CD4-positive, CD25-positive, alpha-beta regulatory T cell (primary cell): ENCODE measurements at regions not wholly inside any gene's neighbourhood (a gene's known extent, or its start where the extent isn't known, plus 50 kb on each side); places are given as distances from the start of the nearest gene placed in this dataset.
"Not testable (repeated sequence)": the region's sequence is repeated elsewhere in the genome, so short reads cannot be mapped to it uniquely, and the experiment has no call there.

Experiments
- ATAC-seq, 2 donors: fragments of 150-1000 bp; cut with Tn5 transposase; one replicate each; pipeline ENCODE4 v1.10.0; 2021; ENCODE audit warnings: low read depth in 2 of 2, moderate number of reproducible peaks in 2 of 2, moderate library complexity in 1 of 2
- DNase-seq, 3 donors: peaks; one replicate each; pipeline versions ENCODE4 v3.0.0 to v3.0.0-alpha.2; 2012 to 2022; ENCODE audit warnings: mixed read lengths in 1 of 3
- H3K27ac ChIP-seq: one replicate; pipeline ENCODE4 v1.7.0; 2013; ENCODE audit warnings: mild to moderate bottlenecking, low read length; ENCODE audit not compliant: insufficient read depth, poor library complexity, severe bottlenecking
- H3K27me3 ChIP-seq: one replicate; pipeline ENCODE4 v1.7.0; 2013; ENCODE audit warnings: low read length; ENCODE audit not compliant: control insufficient read depth, insufficient read depth
- H3K36me3 ChIP-seq: one replicate; pipeline ENCODE4 v1.7.0; 2013; ENCODE audit warnings: mild to moderate bottlenecking, low read length, moderate library complexity; ENCODE audit not compliant: control insufficient read depth, insufficient read depth
- H3K4me1 ChIP-seq: 2 replicates; pipeline ENCODE4 v1.7.0; 2013; ENCODE audit warnings: mild to moderate bottlenecking, low read length; ENCODE audit not compliant: insufficient read depth, control insufficient read depth, poor library complexity, severe bottlenecking
- H3K4me3 ChIP-seq: one replicate; pipeline ENCODE4 v1.7.0; 2013; ENCODE audit warnings: low read depth, mild to moderate bottlenecking, low read length, moderate library complexity
- H3K9me3 ChIP-seq, 2 experiments: 1 replicate in 1 of 2; 2 replicates in 1 of 2; pipeline ENCODE4 v1.7.0; 2013; ENCODE audit warnings: low read length in 2 of 2, mild to moderate bottlenecking in 1 of 2, moderate library complexity in 1 of 2; ENCODE audit not compliant: control insufficient read depth in 2 of 2
- H3K27ac Mint-ChIP-seq, 3 donors: one replicate each; pipeline ENCODE4 v1.8.0; 2020 to 2022; ENCODE audit warnings: mild to moderate bottlenecking in 3 of 3, mixed read lengths in 3 of 3, moderate library complexity in 2 of 3
- H3K27me3 Mint-ChIP-seq: one replicate; pipeline ENCODE4 v1.8.0; 2022; ENCODE audit warnings: mild to moderate bottlenecking, mixed read lengths
- H3K36me3 Mint-ChIP-seq: one replicate; pipeline ENCODE4 v1.8.0; 2020; ENCODE audit warnings: mixed read lengths
- H3K4me1 Mint-ChIP-seq, 4 donors: one replicate each; pipeline ENCODE4 v1.8.0; 2020 to 2022; ENCODE audit warnings: mixed read lengths in 4 of 4, mild to moderate bottlenecking in 1 of 4
- H3K4me3 Mint-ChIP-seq, 4 donors: one replicate each; pipeline ENCODE4 v1.8.0; 2020 to 2022; ENCODE audit warnings: mild to moderate bottlenecking in 4 of 4, mixed read lengths in 4 of 4, moderate library complexity in 3 of 4
- H3K9me3 Mint-ChIP-seq, 7 donors: one replicate each; pipeline ENCODE4 v1.8.0; 2020 to 2022; ENCODE audit warnings: mixed read lengths in 7 of 7, mild to moderate bottlenecking in 3 of 7, moderate library complexity in 2 of 7

DNA sequence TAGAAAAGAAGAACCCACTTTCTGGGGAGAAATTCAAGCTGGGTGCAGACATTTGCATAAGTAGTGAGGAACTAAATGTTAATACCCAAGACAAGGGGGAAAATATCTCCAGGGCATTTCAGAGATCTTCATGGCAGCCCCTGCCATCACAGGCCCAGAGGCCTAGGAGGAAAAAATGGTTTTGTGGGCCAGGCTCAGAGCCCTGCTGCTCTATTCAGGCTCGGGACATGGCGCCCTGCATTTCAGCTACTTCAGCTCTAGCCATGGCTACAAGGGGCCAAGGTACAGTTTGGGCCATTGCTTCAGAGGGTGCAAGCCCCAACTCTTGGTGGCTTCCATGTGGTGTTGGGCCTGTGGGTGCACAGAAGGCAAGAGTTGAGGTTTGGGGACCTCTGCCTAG, 131.1 kb upstream of the PLXNC1 start:
- Mint-ChIP-seq H3K36me3 (peaks cover 12% of the 10 kb centered on the region), H3K9me3 (peaks cover 6 to 41% (median 15%) of the 10 kb centered on the region in 7 donors), H3K4me1 (peaks cover 5 to 17% (median 9%) of the 10 kb centered on the region in 4 donors)
- not testable (repeated sequence) for ATAC-seq, H3K4me3 ChIP-seq, H3K4me3 Mint-ChIP-seq, H3K4me1 ChIP-seq, H3K27me3 ChIP-seq, H3K36me3 ChIP-seq, H3K27ac ChIP-seq, H3K27me3 Mint-ChIP-seq, H3K27ac Mint-ChIP-seq, DNase-seq
- H3K9me3 ChIP-seq: peaks cover 15 to 27% of the 10 kb centered on the region in 2 experiments

- no peak for DNase-seq
- Mint-ChIP-seq H3K4me1 (peaks cover 0 to 5% (median 0%) of the 10 kb centered on the region in 4 donors), H3K4me3 (no peak overlapping the region), H3K27me3 (no peaks in the 10 kb centered on the region), H3K27ac (no peak overlapping the region), H3K36me3 (peaks cover 12% of the 10 kb centered on the region), H3K9me3 (peaks cover 6 to 50% (median 21%) of the 10 kb centered on the region in 7 donors)
- Histone ChIP-seq H3K27me3 (peaks cover 2% of the 10 kb centered on the region), H3K4me3 (no peak overlapping the region), H3K36me3 (no peaks in the 10 kb centered on the region), H3K4me1 (no peaks in the 10 kb centered on the region), H3K9me3 (peaks cover 27 to 32% of the 10 kb centered on the region in 2 experiments), H3K27ac (no peak overlapping the region)
- ATAC-seq: no peak
Observed at GRCh38 chr12:94020335-94020734, 128.0 kb upstream of the PLXNC1 start.

DNA sequence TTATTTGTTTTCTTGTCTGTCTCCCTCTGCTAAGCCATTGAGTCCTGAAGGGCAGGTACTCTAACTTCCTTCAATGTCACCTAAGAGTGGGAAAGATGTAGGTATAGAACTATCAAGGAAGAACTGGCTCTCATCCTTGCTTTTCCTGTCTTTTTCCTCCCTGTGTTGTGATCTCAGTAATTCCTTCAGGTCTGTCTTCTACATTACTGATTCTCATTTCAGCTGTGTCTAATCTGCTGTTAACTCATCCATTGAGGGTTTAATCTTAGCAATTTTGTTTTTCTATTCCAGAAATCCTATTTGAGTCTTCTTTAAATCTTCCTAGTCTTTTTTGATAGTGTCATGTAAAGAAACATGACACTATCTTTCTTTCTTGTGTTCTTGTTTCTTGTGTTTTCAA, 124.5 kb upstream of the PLXNC1 start:
- Mint-ChIP-seq H3K4me3 (no peak overlapping the region), H3K27ac (no peak overlapping the region), H3K27me3 (no peaks in the 10 kb centered on the region), H3K9me3 (peaks cover 0 to 20% (median 10%) of the 10 kb centered on the region in 7 donors), H3K4me1 (peaks cover 0 to 4% (median under 1%) of the 10 kb centered on the region in 4 donors), H3K36me3 (peaks cover 3% of the 10 kb centered on the region)
- H3K27ac ChIP-seq: no peak overlapping the region
- peaks cover 4% of the 10 kb centered on the region for H3K27me3 ChIP-seq
- no peaks in the 10 kb centered on the region for H3K4me1 ChIP-seq
- H3K4me3 ChIP-seq: no peak overlapping the region
- ATAC-seq: no peak
- peaks cover 5 to 13% of the 10 kb centered on the region in 2 experiments for H3K9me3 ChIP-seq
- no peak for DNase-seq
- no peaks in the 10 kb centered on the region for H3K36me3 ChIP-seq

- H3K27ac ChIP-seq: no peak overlapping the region
- peaks cover 4% of the 10 kb centered on the region for H3K27me3 ChIP-seq
- peaks cover 5 to 13% of the 10 kb centered on the region in 2 experiments for H3K9me3 ChIP-seq
- Mint-ChIP-seq H3K36me3 (peaks cover 3% of the 10 kb centered on the region), H3K9me3 (peaks cover 0 to 14% (median 9%) of the 10 kb centered on the region in 7 donors), H3K27me3 (no peaks in the 10 kb centered on the region), H3K4me1 (peaks cover 0 to 9% (median 5%) of the 10 kb centered on the region in 4 donors), H3K4me3 (no peak overlapping the region), H3K27ac (no peak overlapping the region)
- H3K4me3 ChIP-seq: no peak overlapping the region
- H3K36me3 ChIP-seq: no peaks in the 10 kb centered on the region
- peaks cover 3% of the 10 kb centered on the region for H3K4me1 ChIP-seq
- ATAC-seq (no peak), DNase-seq (no peak)
Observed at GRCh38 chr12:94025068-94025467, 123.3 kb upstream of the PLXNC1 start.

DNA sequence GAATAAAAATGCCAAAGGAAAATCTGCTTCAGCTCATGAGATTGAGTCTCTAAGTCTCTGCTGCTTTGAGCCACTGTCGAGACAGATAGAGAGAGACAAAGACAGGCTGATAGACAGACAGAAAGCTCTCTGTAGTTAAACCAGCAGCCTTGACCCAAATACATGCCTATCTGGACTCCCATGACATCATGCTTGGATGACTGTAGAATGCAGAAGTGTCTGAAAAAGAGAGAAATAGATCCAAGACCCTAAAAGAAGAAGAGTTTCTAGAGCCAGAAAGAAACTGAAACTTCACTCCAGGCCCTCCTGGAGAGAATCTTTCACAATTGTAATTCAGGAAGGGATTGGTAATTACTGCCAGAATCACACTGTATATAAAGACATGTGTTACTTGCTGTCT, 122.6 kb upstream of the PLXNC1 start:
- no peak overlapping the region for H3K4me3 Mint-ChIP-seq
- no peak for DNase-seq
- peaks cover 3 to 15% (median 12%) of the 10 kb centered on the region in 4 donors for H3K4me1 Mint-ChIP-seq
- no peak for ATAC-seq
- H3K27me3 Mint-ChIP-seq: no peaks in the 10 kb centered on the region
- H3K27me3 ChIP-seq: peaks cover 4% of the 10 kb centered on the region
- no peak overlapping the region for H3K27ac ChIP-seq
- peaks cover 10% of the 10 kb centered on the region for H3K4me1 ChIP-seq
- H3K9me3 Mint-ChIP-seq: peaks cover 0 to 14% (median 9%) of the 10 kb centered on the region in 7 donors
- peaks cover 5 to 13% of the 10 kb centered on the region in 2 experiments for H3K9me3 ChIP-seq
- no peaks in the 10 kb centered on the region for H3K36me3 ChIP-seq
- peaks cover 3% of the 10 kb centered on the region for H3K36me3 Mint-ChIP-seq
- H3K4me3 ChIP-seq: no peak overlapping the region
- H3K27ac Mint-ChIP-seq: no peak overlapping the region

- no peaks in the 10 kb centered on the region for H3K27me3 Mint-ChIP-seq
- no peaks in the 10 kb centered on the region for H3K36me3 Mint-ChIP-seq
- no peak overlapping the region for H3K4me3 Mint-ChIP-seq
- H3K9me3 Mint-ChIP-seq: peaks cover 0 to 14% (median 5%) of the 10 kb centered on the region in 7 donors
- Histone ChIP-seq H3K27me3 (peaks cover 4% of the 10 kb centered on the region), H3K4me1 (peaks cover 18% of the 10 kb centered on the region), H3K36me3 (no peaks in the 10 kb centered on the region), H3K4me3 (no peak overlapping the region), H3K9me3 (peaks cover 5 to 13% of the 10 kb centered on the region in 2 experiments), H3K27ac (no peak overlapping the region)
- H3K4me1 Mint-ChIP-seq: peaks cover 9 to 23% (median 20%) of the 10 kb centered on the region in 4 donors
- DNase-seq (no peak), ATAC-seq (no peak)
- H3K27ac Mint-ChIP-seq: no peak overlapping the region
Observed at GRCh38 chr12:94026596-94026995, 121.8 kb upstream of the PLXNC1 start.

GRCh38 chr12:94027561-94027960, 120.8 kb upstream of the PLXNC1 start:
- no peak overlapping the region for H3K4me3 ChIP-seq
- no peak overlapping the region for H3K4me3 Mint-ChIP-seq

GRCh38 chr12:94031763-94032162, 116.6 kb upstream of the PLXNC1 start:
- Mint-ChIP-seq H3K36me3 (no peaks in the 10 kb centered on the region), H3K27ac (peak overlapping the region; percentile 91 to 97 (median 92)), H3K9me3 (peaks cover 0 to 9% (median 1%) of the 10 kb centered on the region in 7 donors), H3K27me3 (no peaks in the 10 kb centered on the region), H3K4me1 (peaks cover 19 to 54% (median 38%) of the 10 kb centered on the region in 4 donors), H3K4me3 (peak overlapping the region in 3 of 4 donors; percentile 34 to 82 (median 71))
- Histone ChIP-seq H3K27me3 (no peaks in the 10 kb centered on the region), H3K9me3 (no peaks in the 10 kb centered on the region), H3K4me3 (peak overlapping the region; percentile 73), H3K27ac (peak overlapping the region; percentile 36), H3K4me1 (peaks cover 45% of the 10 kb centered on the region), H3K36me3 (no peaks in the 10 kb centered on the region)
- no peak for ATAC-seq
- DNase-seq: peak in 1 of 3 donors; percentile 30

More at GRCh38 chr12:94027561-94027960, 120.8 kb upstream of the PLXNC1 start:
- Histone ChIP-seq H3K9me3 (peaks cover 5 to 13% of the 10 kb centered on the region in 2 experiments), H3K36me3 (no peaks in the 10 kb centered on the region), H3K4me1 (peaks cover 28% of the 10 kb centered on the region), H3K27ac (no peak overlapping the region), H3K27me3 (peaks cover 4% of the 10 kb centered on the region)
- peaks cover 0 to 14% (median 4%) of the 10 kb centered on the region in 7 donors for H3K9me3 Mint-ChIP-seq
- peak overlapping the region in 1 of 3 donors; percentile 10 for H3K27ac Mint-ChIP-seq
- no peaks in the 10 kb centered on the region for H3K27me3 Mint-ChIP-seq
- peaks cover 12 to 32% (median 25%) of the 10 kb centered on the region in 4 donors for H3K4me1 Mint-ChIP-seq
- ATAC-seq (no peak), DNase-seq (no peak)
- H3K36me3 Mint-ChIP-seq: no peaks in the 10 kb centered on the region
